ENCODE measurements at regions not wholly inside any gene's neighbourhood (a gene's known extent, or its start where the extent isn't known, plus 50 kb on each side); places are given as distances from the start of the nearest gene placed in this dataset.
"Not testable (repeated sequence)": the region's sequence is repeated elsewhere in the genome, so short reads cannot be mapped to it uniquely, and the experiment has no call there.

GRCh38 chr7:104064969-104065387 lies 75.5 kb upstream of the RELN start:
- H3F3A ChIP-seq (ENCODE audit: low read length, unreplicated experiment): no peaks in the 10 kb centered on the region
- H3K4me1 ChIP-seq (ENCODE audit: insufficient read depth, low read length): no peaks in the 10 kb centered on the region
- ChIA-PET POLR2A (ENCODE audit: unreplicated experiment) (no interaction called here), CTCF (no interaction called here)
- no peaks in the 10 kb centered on the region for H3K79me2 ChIP-seq (ENCODE audit: low read length)
- ATAC-seq: no peak
- no peak overlapping the region for H3K4me2 ChIP-seq (ENCODE audit: low read length)
- H3K27me3 ChIP-seq (ENCODE audit: low read length): no peaks in the 10 kb centered on the region
- H3K9me2 ChIP-seq (replicated peaks; ENCODE audit: low read length): no peaks in the 10 kb centered on the region
- H2AFZ ChIP-seq (ENCODE audit: low read length): no peak overlapping the region
- H3K4me3 ChIP-seq (ENCODE audit: low read length): no peak overlapping the region
- no peak for TF ChIP-seq CTCF (conservative IDR thresholded peaks at IDR 0.05; ENCODE audit: low read depth, low read length)
- TF ChIP-seq EZH2 (IDR thresholded peaks at IDR 0.05; ENCODE audit: low read length, unreplicated experiment): no peak
- no peak for TF ChIP-seq EZH2phosphoT487 (IDR thresholded peaks at IDR 0.05; ENCODE audit: borderline replicate concordance, low read length)
- no peaks in the 10 kb centered on the region for H3K36me3 ChIP-seq (ENCODE audit: low read depth, low read length)
- H4K20me1 ChIP-seq (ENCODE audit: low read length): no peaks in the 10 kb centered on the region
- no peak overlapping the region for H3K27ac ChIP-seq (ENCODE audit: low read length)
- BruUV-seq (replicated peaks): no TSS peak
- H3K9ac ChIP-seq (ENCODE audit: low read length): no peak overlapping the region
- no peaks in the 10 kb centered on the region for H3K9me3 ChIP-seq (ENCODE audit: low read length)
- no peak for DNase-seq
- intact Hi-C loops (cut with micrococcal nuclease): no loop called here

- H3K36me3 ChIP-seq (ENCODE audit: low read depth, low read length); H3K4me3 ChIP-seq (ENCODE audit: low read length); H3F3A ChIP-seq (ENCODE audit: low read length, unreplicated experiment); POLR2A ChIA-PET (ENCODE audit: unreplicated experiment); DNase-seq; H3K9ac ChIP-seq (ENCODE audit: low read length); H3K4me2 ChIP-seq (ENCODE audit: low read length); CTCF ChIA-PET; H4K20me1 ChIP-seq (ENCODE audit: low read length); BruUV-seq (replicated peaks); H3K9me2 ChIP-seq (replicated peaks; ENCODE audit: low read length); H3K4me1 ChIP-seq (ENCODE audit: insufficient read depth, low read length); ATAC-seq; H2AFZ ChIP-seq (ENCODE audit: low read length); intact Hi-C loops (cut with micrococcal nuclease); H3K27me3 ChIP-seq (ENCODE audit: low read length); H3K79me2 ChIP-seq (ENCODE audit: low read length); H3K9me3 ChIP-seq (ENCODE audit: low read length); H3K27ac ChIP-seq (ENCODE audit: low read length): not testable (repeated sequence)
These were observed 74.3 kb upstream of the RELN start for GRCh38 chr7:104063797-104064196.

GRCh38 chr7:104061652-104062051 lies 72.2 kb upstream of the RELN start:
- ChIA-PET CTCF (no interaction called here), POLR2A (ENCODE audit: unreplicated experiment) (no interaction called here)
- no peak overlapping the region for H3K4me3 ChIP-seq (ENCODE audit: low read length)

GRCh38 chr7:104059837-104060236 lies 70.4 kb upstream of the RELN start:
- H2AFZ ChIP-seq (ENCODE audit: low read length); CTCF ChIA-PET; H3K4me2 ChIP-seq (ENCODE audit: low read length); H3K4me3 ChIP-seq (ENCODE audit: low read length); H3K9ac ChIP-seq (ENCODE audit: low read length); DNase-seq; H3K4me1 ChIP-seq (ENCODE audit: insufficient read depth, low read length); POLR2A ChIA-PET (ENCODE audit: unreplicated experiment); H3K79me2 ChIP-seq (ENCODE audit: low read length); H3K9me3 ChIP-seq (ENCODE audit: low read length); H3K27ac ChIP-seq (ENCODE audit: low read length); H4K20me1 ChIP-seq (ENCODE audit: low read length); ATAC-seq; H3K27me3 ChIP-seq (ENCODE audit: low read length); BruUV-seq (replicated peaks); H3K36me3 ChIP-seq (ENCODE audit: low read depth, low read length); H3K9me2 ChIP-seq (replicated peaks; ENCODE audit: low read length); H3F3A ChIP-seq (ENCODE audit: low read length, unreplicated experiment); intact Hi-C loops (cut with micrococcal nuclease): not testable (repeated sequence)

More at GRCh38 chr7:104061652-104062051, 72.2 kb upstream of the RELN start:
- H3K4me2 ChIP-seq (ENCODE audit: low read length): no peak overlapping the region
- no peaks in the 10 kb centered on the region for H3F3A ChIP-seq (ENCODE audit: low read length, unreplicated experiment)
- no peak overlapping the region for H3K27ac ChIP-seq (ENCODE audit: low read length)
- H3K9me3 ChIP-seq (ENCODE audit: low read length): no peaks in the 10 kb centered on the region
- TF ChIP-seq CTCF (conservative IDR thresholded peaks at IDR 0.05; ENCODE audit: low read depth, low read length): no peak
- TF ChIP-seq EZH2phosphoT487 (IDR thresholded peaks at IDR 0.05; ENCODE audit: borderline replicate concordance, low read length): no peak
- no peak for TF ChIP-seq EZH2 (IDR thresholded peaks at IDR 0.05; ENCODE audit: low read length, unreplicated experiment)
- no peak overlapping the region for H3K9ac ChIP-seq (ENCODE audit: low read length)
- H3K79me2 ChIP-seq (ENCODE audit: low read length): no peaks in the 10 kb centered on the region
- H4K20me1 ChIP-seq (ENCODE audit: low read length): no peaks in the 10 kb centered on the region
- intact Hi-C loops (cut with micrococcal nuclease): no loop called here
- no peaks in the 10 kb centered on the region for H3K36me3 ChIP-seq (ENCODE audit: low read depth, low read length)
- BruUV-seq (replicated peaks): no TSS peak
- no peak overlapping the region for H2AFZ ChIP-seq (ENCODE audit: low read length)
- ATAC-seq: no peak
- no peak for DNase-seq
- no peaks in the 10 kb centered on the region for H3K4me1 ChIP-seq (ENCODE audit: insufficient read depth, low read length)
- H3K9me2 ChIP-seq (replicated peaks; ENCODE audit: low read length): no peaks in the 10 kb centered on the region
- H3K27me3 ChIP-seq (ENCODE audit: low read length): no peaks in the 10 kb centered on the region
